ENCODE measurements at regions not wholly inside any gene's neighbourhood (a gene's known extent, or its start where the extent isn't known, plus 50 kb on each side); places are given as distances from the start of the nearest gene placed in this dataset.

DNA sequence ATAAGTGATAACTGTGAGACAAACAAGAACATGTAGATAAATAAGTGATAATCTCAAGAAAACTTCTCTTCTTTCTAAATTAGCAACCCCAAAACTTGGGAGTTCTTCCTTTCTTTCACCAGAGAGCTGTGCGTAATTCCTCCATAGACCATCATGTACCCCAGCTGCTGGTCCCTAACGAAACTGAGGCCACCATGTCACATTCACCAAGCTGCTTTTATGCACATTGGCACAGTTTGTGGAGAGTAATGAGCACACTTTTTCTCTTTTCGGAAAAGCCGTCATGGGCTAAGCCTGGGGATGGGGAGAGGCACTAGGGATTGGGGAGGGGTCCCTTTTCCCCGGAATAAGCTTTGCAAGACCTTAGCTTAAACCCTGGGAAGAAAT, 561.4 kb downstream of the BNC2 start:
- TF ChIP-seq CTCF (IDR thresholded peaks at IDR 0.05) (no peak), POLR2A (IDR thresholded peaks at IDR 0.05) (no peak)
- H3K9me3 ChIP-seq = no peaks in the 10 kb centered on the region
- H3K4me1 ChIP-seq = no peaks in the 10 kb centered on the region
- no peaks in the 10 kb centered on the region for H3K36me3 ChIP-seq
- DNase-seq = no peak
- H3K4me3 ChIP-seq = no peak overlapping the region
- H3K27ac ChIP-seq = peak overlapping the region; percentile 60 to 77
- intact Hi-C loops (cut with DNase I; ENCODE audit: low total_unique reads) = no loop called here
- no peaks in the 10 kb centered on the region for H3K27me3 ChIP-seq

DNA sequence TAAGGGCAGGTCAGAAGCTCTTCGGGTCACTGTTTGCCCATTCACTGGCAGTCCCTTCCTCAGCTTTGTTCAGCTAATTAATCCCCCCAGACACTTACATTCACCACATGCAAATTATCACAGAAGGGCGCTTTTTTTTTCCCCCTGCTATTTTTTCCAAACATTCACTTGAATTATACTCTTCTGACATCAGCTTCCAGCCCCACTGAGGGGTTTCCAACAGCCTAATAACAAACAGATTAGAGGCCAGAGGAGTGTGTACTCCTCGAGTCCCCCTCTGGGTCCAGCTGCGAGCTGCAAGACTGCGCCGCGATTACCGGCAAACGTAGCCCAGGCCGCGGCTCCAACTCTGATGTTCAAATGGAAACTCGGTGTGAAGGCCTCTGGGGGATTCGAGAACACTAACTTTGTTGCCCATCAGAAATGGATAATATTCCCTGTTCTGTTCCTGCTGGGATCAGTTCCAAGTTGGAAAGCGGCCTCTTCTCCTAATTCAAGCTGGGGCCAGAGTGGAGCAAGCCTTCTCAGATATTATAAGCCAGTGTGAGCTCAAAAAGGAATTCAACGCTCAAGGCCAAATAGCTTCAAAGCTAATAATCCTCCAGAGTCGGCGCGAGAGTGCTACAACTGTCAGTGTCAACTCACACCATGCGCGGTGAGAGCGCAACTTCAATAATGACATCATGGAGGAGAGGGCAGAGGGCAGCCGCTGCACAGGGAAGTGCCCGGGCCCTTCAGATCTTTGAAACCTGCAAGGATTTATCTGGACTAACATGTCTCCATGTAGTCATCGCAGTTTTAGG, 560.8 kb downstream of the BNC2 start:
- H3K27ac ChIP-seq = peak overlapping the region; percentile 60 to 77
- no peaks in the 10 kb centered on the region for H3K27me3 ChIP-seq
- no peak for TF ChIP-seq POLR2A (IDR thresholded peaks at IDR 0.05)
- peak in 2 of 4 experiments; percentile 6 to 26 for TF ChIP-seq CTCF (IDR thresholded peaks at IDR 0.05)
- H3K9me3 ChIP-seq = no peaks in the 10 kb centered on the region
- peak; percentile 72 to 80 for DNase-seq
- no peak overlapping the region for H3K4me3 ChIP-seq
- no peaks in the 10 kb centered on the region for H3K36me3 ChIP-seq
- no peaks in the 10 kb centered on the region for H3K4me1 ChIP-seq
- intact Hi-C loops (cut with DNase I; ENCODE audit: low total_unique reads) = no loop called here

- no peaks in the 10 kb centered on the region for H3K27me3 ChIP-seq
- H3K9me3 ChIP-seq = no peaks in the 10 kb centered on the region
- H3K36me3 ChIP-seq = no peaks in the 10 kb centered on the region
- intact Hi-C loops (cut with DNase I; ENCODE audit: low total_unique reads) = no loop called here
- H3K27ac ChIP-seq = peak overlapping the region; percentile 60 to 77
- H3K4me1 ChIP-seq = no peaks in the 10 kb centered on the region
- H3K4me3 ChIP-seq = no peak overlapping the region
- no peak for TF ChIP-seq POLR2A (IDR thresholded peaks at IDR 0.05)
- no peak for TF ChIP-seq CTCF (IDR thresholded peaks at IDR 0.05)
- no peak for DNase-seq
Measured at GRCh38 chr9:16310278-16311110, 560.0 kb downstream of the BNC2 start.

- Histone ChIP-seq H3K9me3 (no peaks in the 10 kb centered on the region), H3K4me1 (no peaks in the 10 kb centered on the region), H3K4me3 (no peak overlapping the region), H3K27ac (no peak overlapping the region), H3K36me3 (no peaks in the 10 kb centered on the region), H3K27me3 (no peaks in the 10 kb centered on the region)
- no peak for TF ChIP-seq CTCF (IDR thresholded peaks at IDR 0.05)
- no peak for TF ChIP-seq POLR2A (IDR thresholded peaks at IDR 0.05)
- DNase-seq = no peak
- intact Hi-C loops (cut with DNase I; ENCODE audit: low total_unique reads) = no loop called here
Measured at GRCh38 chr9:16312116-16312515, 558.4 kb downstream of the BNC2 start.

- Histone ChIP-seq H3K4me3 (no peak overlapping the region), H3K27ac (no peak overlapping the region), H3K4me1 (no peaks in the 10 kb centered on the region), H3K9me3 (no peaks in the 10 kb centered on the region), H3K27me3 (no peaks in the 10 kb centered on the region), H3K36me3 (no peaks in the 10 kb centered on the region)
- no peak for DNase-seq
- intact Hi-C loops (cut with DNase I; ENCODE audit: low total_unique reads) = no loop called here
- TF ChIP-seq POLR2A (IDR thresholded peaks at IDR 0.05) = no peak
- no peak for TF ChIP-seq CTCF (IDR thresholded peaks at IDR 0.05)
Measured at GRCh38 chr9:16312962-16313546, 557.4 kb downstream of the BNC2 start.
